A673 (cell line): ENCODE measurements at regions not wholly inside any gene's neighbourhood (a gene's known extent, or its start where the extent isn't known, plus 50 kb on each side); places are given as distances from the start of the nearest gene placed in this dataset.

Experiments used
- EZH2 ChIP-seq: fragments of 200-600 bp; sonication (generic); IDR thresholded peaks from 2 replicates; pipeline ENCODE4 v1.6.1; 2017; ENCODE audit warnings: borderline replicate concordance, low read depth, mild to moderate bottlenecking, mixed read lengths, antibody characterized with exemption, low read length; ENCODE audit not compliant: poor library complexity, severe bottlenecking
- TF ChIP-seq, protein P1 (sequence below): fragments of 300-800, 200-600 bp; sonication (generic); conservative IDR thresholded peaks from 2 replicates; pipeline ENCODE4 v1.5.1; 2017; ENCODE audit warnings: low read depth, mild to moderate bottlenecking, antibody characterized with exemption, low read length, moderate library complexity, mixed read lengths

GRCh38 chr14:84181072-84181471 lies 1348.9 kb upstream of the FLRT2 start:
- TF ChIP-seq, protein P1, sequence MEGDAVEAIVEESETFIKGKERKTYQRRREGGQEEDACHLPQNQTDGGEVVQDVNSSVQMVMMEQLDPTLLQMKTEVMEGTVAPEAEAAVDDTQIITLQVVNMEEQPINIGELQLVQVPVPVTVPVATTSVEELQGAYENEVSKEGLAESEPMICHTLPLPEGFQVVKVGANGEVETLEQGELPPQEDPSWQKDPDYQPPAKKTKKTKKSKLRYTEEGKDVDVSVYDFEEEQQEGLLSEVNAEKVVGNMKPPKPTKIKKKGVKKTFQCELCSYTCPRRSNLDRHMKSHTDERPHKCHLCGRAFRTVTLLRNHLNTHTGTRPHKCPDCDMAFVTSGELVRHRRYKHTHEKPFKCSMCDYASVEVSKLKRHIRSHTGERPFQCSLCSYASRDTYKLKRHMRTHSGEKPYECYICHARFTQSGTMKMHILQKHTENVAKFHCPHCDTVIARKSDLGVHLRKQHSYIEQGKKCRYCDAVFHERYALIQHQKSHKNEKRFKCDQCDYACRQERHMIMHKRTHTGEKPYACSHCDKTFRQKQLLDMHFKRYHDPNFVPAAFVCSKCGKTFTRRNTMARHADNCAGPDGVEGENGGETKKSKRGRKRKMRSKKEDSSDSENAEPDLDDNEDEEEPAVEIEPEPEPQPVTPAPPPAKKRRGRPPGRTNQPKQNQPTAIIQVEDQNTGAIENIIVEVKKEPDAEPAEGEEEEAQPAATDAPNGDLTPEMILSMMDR = no peak
- TF ChIP-seq EZH2 = no peak
